GM12878 (cell line): ENCODE measurements at regions not wholly inside any gene's neighbourhood (a gene's known extent, or its start where the extent isn't known, plus 50 kb on each side); places are given as distances from the start of the nearest gene placed in this dataset.
A peak's percentile ranks its signal among the peaks of the same experiment; 100 is the strongest.

Experiments
- ATAC-seq: fragments of 200-7000 bp; cut with Tn5 transposase; 3 replicates; pipeline ENCODE4 v1.9.1; 2020; ENCODE audit warnings: mild to moderate bottlenecking, moderate library complexity
- BruUV-seq: library from RNA; stranded (reverse); fragments of 400-500 nt; replicated peaks from 2 replicates; lab custom pipeline; 2021; lab: Mats Ljungman, UMichigan
- CTCF ChIA-PET: fragments of 300-600 bp; sonication (Branson Sonifier 250); formaldehyde crosslinking; extraction: SDS; loops from one replicate; lab custom pipeline; 2021; ENCODE audit warnings: inconsistent platforms; lab: Yijun Ruan, JAX
- POLR2A ChIA-PET: fragments of 350-600 bp; formaldehyde crosslinking; extraction: SDS; loops from one replicate; lab custom pipeline; 2021; ENCODE audit warnings: inconsistent platforms; lab: Charles Lee
- RAD21 ChIA-PET: fragments of 300-600 bp; sonication (Branson Sonifier 250); formaldehyde crosslinking; loops from one replicate; lab custom pipeline; 2023; ENCODE audit warnings: antibody characterized with exemption; ENCODE audit not compliant: unreplicated experiment; lab: Charles Lee
- SMC1A ChIA-PET: fragments of 300-600 bp; sonication (Branson Sonifier 250); formaldehyde crosslinking; loops from one replicate; lab custom pipeline; 2023; ENCODE audit not compliant: unreplicated experiment, uncharacterized antibody; lab: Charles Lee
- DNase-seq: peaks from one replicate; pipeline ENCODE4 v3.0.0-alpha.2; 2011; ENCODE audit warnings: low read depth, low spot score
- FAIRE-seq: peaks from 3 replicates; lab custom pipeline; 2011; peaks lifted over from hg19 to GRCh38; lab: Jason Lieb, UNC
- H2AFZ ChIP-seq: 2 replicates; pipeline ENCODE4 v1.6.0; 2011; ENCODE audit warnings: low read depth, low read length, control low read depth; ENCODE audit not compliant: control insufficient read depth
- H3K27ac ChIP-seq: 2 replicates; pipeline ENCODE4 v1.5.1; 2011; ENCODE audit warnings: control low read depth; ENCODE audit not compliant: control insufficient read depth, insufficient read depth
- H3K27me3 ChIP-seq, 2 experiments: replicated peaks in 1 of 2; 2 replicates each; pipeline versions ENCODE4 v1.6.0 to v1.6.1; 2011; ENCODE audit warnings: low read length in 1 of 2; ENCODE audit not compliant: control insufficient read depth in 2 of 2, insufficient read depth in 2 of 2
- H3K36me3 ChIP-seq, 2 experiments: 2 replicates each; pipeline ENCODE4 v1.5.1; 2011; ENCODE audit warnings: low read length in 1 of 2; ENCODE audit not compliant: control insufficient read depth in 2 of 2, insufficient read depth in 2 of 2
- H3K4me1 ChIP-seq: 2 replicates; pipeline ENCODE4 v1.6.1; 2011; ENCODE audit warnings: mild to moderate bottlenecking, low read length, moderate library complexity, mixed read lengths; ENCODE audit not compliant: control insufficient read depth, insufficient read depth
- H3K4me2 ChIP-seq: 2 replicates; pipeline ENCODE4 v1.6.0; 2011; ENCODE audit warnings: control low read depth; ENCODE audit not compliant: control insufficient read depth, insufficient read depth
- H3K4me3 ChIP-seq: fragments of 200-600 bp; sonication (generic); 2 replicates; pipeline ENCODE4 v1.5.1; 2016
- H3K79me2 ChIP-seq: 2 replicates; pipeline ENCODE4 v1.6.0; 2011; ENCODE audit warnings: low read length; ENCODE audit not compliant: control insufficient read depth, insufficient read depth
- H3K9ac ChIP-seq: 2 replicates; pipeline ENCODE4 v1.8.0; 2011; ENCODE audit warnings: low read length, control low read depth, mixed read lengths; ENCODE audit not compliant: control insufficient read depth, insufficient read depth
- H3K9me3 ChIP-seq: replicated peaks from 3 replicates; pipeline ENCODE4 v1.5.1; 2011; ENCODE audit warnings: mild to moderate bottlenecking, low read length; ENCODE audit not compliant: control insufficient read depth, insufficient read depth
- H4K20me1 ChIP-seq: 2 replicates; pipeline ENCODE4 v1.6.0; 2011; ENCODE audit not compliant: control insufficient read depth, insufficient read depth
- BCL3 ChIP-seq: IDR thresholded peaks from 2 replicates; pipeline ENCODE4 v1.6.1; 2011; ENCODE audit warnings: borderline replicate concordance, low read depth, mild to moderate bottlenecking, moderate library complexity, low read length; ENCODE audit not compliant: insufficient read depth, poor library complexity, severe bottlenecking
- CEBPZ ChIP-seq: fragments of 150-350 bp; IDR thresholded peaks from 2 replicates; pipeline ENCODE4 v1.6.1; 2016; ENCODE audit warnings: low read depth, low read length
- CHD1 ChIP-seq: IDR thresholded peaks from 2 replicates; pipeline ENCODE4 v1.6.1; 2012; ENCODE audit warnings: low read depth, low read length, improper control_type of control experiment
- FOS ChIP-seq: IDR thresholded peaks from 3 replicates; pipeline ENCODE4 v1.6.1; 2011; ENCODE audit warnings: borderline replicate concordance; ENCODE audit not compliant: insufficient read length; ENCODE audit errors: extremely low read depth
- GATAD2B ChIP-seq: fragments of 450-650 bp; conservative IDR thresholded peaks from 2 replicates; pipeline ENCODE4 v1.6.1; 2017; ENCODE audit warnings: low read depth, mild to moderate bottlenecking, moderate library complexity
- HSF1 ChIP-seq: fragments of 150-350 bp; IDR thresholded peaks from 2 replicates; pipeline ENCODE4 v1.6.1; 2014; ENCODE audit warnings: mild to moderate bottlenecking, low read depth, low read length
- MEF2B ChIP-seq: fragments of 450-650 bp; IDR thresholded peaks from 2 replicates; pipeline ENCODE4 v1.6.1; 2018; ENCODE audit warnings: mild to moderate bottlenecking, moderate library complexity; ENCODE audit not compliant: partially characterized antibody, poor library complexity, severe bottlenecking
- NFYA ChIP-seq: IDR thresholded peaks from 2 replicates; pipeline ENCODE4 v1.6.1; 2011; ENCODE audit warnings: low read depth, mild to moderate bottlenecking, low read length, improper control_type of control experiment, borderline replicate concordance
- RBBP5 ChIP-seq: fragments of 200-600 bp; sonication (generic); conservative IDR thresholded peaks from 2 replicates; pipeline ENCODE4 v1.6.1; 2016
- STAT1 ChIP-seq: fragments of 450-650 bp; conservative IDR thresholded peaks from 2 replicates; pipeline ENCODE4 v1.6.1; 2014; ENCODE audit warnings: antibody characterized with exemption, mild to moderate bottlenecking
- SUZ12 ChIP-seq: fragments of 200-600 bp; sonication (generic); IDR thresholded peaks from one replicate; pipeline ENCODE4 v1.6.1; 2018; ENCODE audit warnings: antibody characterized with exemption, mild to moderate bottlenecking; ENCODE audit not compliant: unreplicated experiment
- WGBS: methylation state at CpG from one replicate; pipeline ENCODE4 v1.1.6; 2016; ENCODE audit warnings: low lambda C conversion rate; ENCODE audit not compliant: insufficient replicate concordance, insufficient coverage; ENCODE audit errors: missing lambda C conversion rate; 5-methylcytosine and 5-hydroxymethylcytosine counted together
- in situ Hi-C: fragments of 300-500 bp; cut with MboI; formaldehyde crosslinking; loops from 9 replicates; pipeline ENCODE4 v1.14.3; 2018; ENCODE audit warnings: mixed read lengths
- intact Hi-C: fragments of 100-400 bp; cut with micrococcal nuclease; formaldehyde crosslinking; loops from one replicate; pipeline ENCODE4 v1.14.2; 2022; ENCODE audit not compliant: unreplicated experiment
- TF ChIP-seq, protein P1 (sequence below): IDR thresholded peaks from 2 replicates; pipeline ENCODE4 v1.6.1; 2011; ENCODE audit warnings: borderline replicate concordance, low read depth, mild to moderate bottlenecking, moderate library complexity, mixed read lengths, low read length; ENCODE audit not compliant: insufficient read depth; ENCODE audit errors: extremely low read length
- TF ChIP-seq, protein P2 (sequence below): fragments of 450-650 bp; IDR thresholded peaks from 2 replicates; pipeline ENCODE4 v1.6.1; 2017; ENCODE audit warnings: mild to moderate bottlenecking

- no peak for TF ChIP-seq CEBPZ
Observed at GRCh38 chr12:14303661-14304155, 61.8 kb upstream of the ATF7IP start (continued).

- Histone ChIP-seq H3K79me2 (no peaks in the 10 kb centered on the region), H3K27ac (no peak overlapping the region), H3K4me2 (0 out of 2 replicates have a peak overlapping the region, but pooled peaks have one; percentile 12), H2AFZ (no peak overlapping the region; the same call in 1 of the 2 replicates), H3K9ac (no peak overlapping the region), H3K4me3 (no peak overlapping the region), H4K20me1 (no peaks in the 10 kb centered on the region), H3K27me3 (no peaks in the 10 kb centered on the region), H3K9me3 (peaks cover 7% of the 10 kb centered on the region), H3K36me3 (no peaks in the 10 kb centered on the region), H3K4me1 (no peaks in the 10 kb centered on the region)
- ChIA-PET POLR2A (no interaction called here), SMC1A (no interaction called here), RAD21 (no interaction called here), CTCF (interaction anchor here (1.8 kb wide), 1 partner anchor 69 kb away, joined by 4 read pairs; no protein-coding TSS in a partner anchor)
- no peak for DNase-seq
- in situ Hi-C loops (no loop called here), intact Hi-C loops (no loop called here)
- no TSS peak for BruUV-seq
- no peak for ATAC-seq
- no peak for FAIRE-seq
- 9% methylated on average over 3 of the region's 3 CpGs for WGBS
- TF ChIP-seq CHD1 (no peak), NFYA (no peak), STAT1 (no peak), FOS (no peak), RBBP5 (no peak), GATAD2B (no peak), MEF2B (no peak), SUZ12 (no peak), BCL3 (no peak), HSF1 (no peak)
- TF ChIP-seq, protein P1, sequence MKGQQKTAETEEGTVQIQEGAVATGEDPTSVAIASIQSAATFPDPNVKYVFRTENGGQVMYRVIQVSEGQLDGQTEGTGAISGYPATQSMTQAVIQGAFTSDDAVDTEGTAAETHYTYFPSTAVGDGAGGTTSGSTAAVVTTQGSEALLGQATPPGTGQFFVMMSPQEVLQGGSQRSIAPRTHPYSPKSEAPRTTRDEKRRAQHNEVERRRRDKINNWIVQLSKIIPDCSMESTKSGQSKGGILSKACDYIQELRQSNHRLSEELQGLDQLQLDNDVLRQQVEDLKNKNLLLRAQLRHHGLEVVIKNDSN = no peak
- TF ChIP-seq, protein P2, sequence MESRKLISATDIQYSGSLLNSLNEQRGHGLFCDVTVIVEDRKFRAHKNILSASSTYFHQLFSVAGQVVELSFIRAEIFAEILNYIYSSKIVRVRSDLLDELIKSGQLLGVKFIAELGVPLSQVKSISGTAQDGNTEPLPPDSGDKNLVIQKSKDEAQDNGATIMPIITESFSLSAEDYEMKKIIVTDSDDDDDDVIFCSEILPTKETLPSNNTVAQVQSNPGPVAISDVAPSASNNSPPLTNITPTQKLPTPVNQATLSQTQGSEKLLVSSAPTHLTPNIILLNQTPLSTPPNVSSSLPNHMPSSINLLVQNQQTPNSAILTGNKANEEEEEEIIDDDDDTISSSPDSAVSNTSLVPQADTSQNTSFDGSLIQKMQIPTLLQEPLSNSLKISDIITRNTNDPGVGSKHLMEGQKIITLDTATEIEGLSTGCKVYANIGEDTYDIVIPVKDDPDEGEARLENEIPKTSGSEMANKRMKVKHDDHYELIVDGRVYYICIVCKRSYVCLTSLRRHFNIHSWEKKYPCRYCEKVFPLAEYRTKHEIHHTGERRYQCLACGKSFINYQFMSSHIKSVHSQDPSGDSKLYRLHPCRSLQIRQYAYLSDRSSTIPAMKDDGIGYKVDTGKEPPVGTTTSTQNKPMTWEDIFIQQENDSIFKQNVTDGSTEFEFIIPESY = no peak
Observed at GRCh38 chr12:14307004-14307403, 58.5 kb upstream of the ATF7IP start.
